Endodermal cell (in vitro differentiated cells): ENCODE measurements at regions not wholly inside any gene's neighbourhood (a gene's known extent, or its start where the extent isn't known, plus 50 kb on each side); places are given as distances from the start of the nearest gene placed in this dataset.

ENCODE experiments used
- DNase-seq: peaks from one replicate; pipeline ENCODE4 v3.0.0-alpha.2; 2017
- H3K27ac ChIP-seq: 2 replicates; pipeline ENCODE4 v1.5.1; 2013; ENCODE audit warnings: mild to moderate bottlenecking, low read depth, low read length, moderate library complexity
- H3K27me3 ChIP-seq: 2 replicates; pipeline ENCODE4 v1.6.1; 2013; ENCODE audit warnings: mild to moderate bottlenecking, low read length, moderate library complexity; ENCODE audit not compliant: insufficient read depth, control insufficient read depth, poor library complexity, severe bottlenecking
- H3K36me3 ChIP-seq: 2 replicates; pipeline ENCODE4 v1.7.0; 2013; ENCODE audit warnings: mild to moderate bottlenecking, low read length, moderate library complexity; ENCODE audit not compliant: control insufficient read depth, insufficient read depth
- H3K4me1 ChIP-seq: one replicate; pipeline ENCODE4 v1.7.0; 2013; ENCODE audit warnings: low read length; ENCODE audit not compliant: control insufficient read depth, insufficient read depth
- H3K4me3 ChIP-seq: 2 replicates; pipeline ENCODE4 v1.5.1; 2013; ENCODE audit warnings: mild to moderate bottlenecking, low read length, moderate library complexity
- H3K9ac ChIP-seq: 2 replicates; pipeline ENCODE4 v1.6.1; 2013; ENCODE audit warnings: mild to moderate bottlenecking, low read length, moderate library complexity; ENCODE audit not compliant: poor library complexity, severe bottlenecking; ENCODE audit errors: extremely low read depth
- H3K9me3 ChIP-seq: 2 replicates; pipeline ENCODE4 v1.6.1; 2013; ENCODE audit warnings: mild to moderate bottlenecking, low read length, moderate library complexity; ENCODE audit not compliant: control insufficient read depth
- H3K27ac Mint-ChIP-seq: 2 replicates; pipeline ENCODE4 v1.8.0; 2020; ENCODE audit warnings: mixed read lengths
- H3K27me3 Mint-ChIP-seq: 2 replicates; pipeline ENCODE4 v1.8.0; 2021; ENCODE audit warnings: mild to moderate bottlenecking, mixed read lengths; ENCODE audit not compliant: insufficient read depth
- H3K36me3 Mint-ChIP-seq: 2 replicates; pipeline ENCODE4 v1.8.0; 2020; ENCODE audit warnings: low read depth, mixed read lengths
- H3K4me1 Mint-ChIP-seq: 2 replicates; pipeline ENCODE4 v1.8.0; 2020; ENCODE audit warnings: mixed read lengths
- H3K4me3 Mint-ChIP-seq: 2 replicates; pipeline ENCODE4 v1.8.0; 2020; ENCODE audit warnings: mild to moderate bottlenecking, moderate library complexity, mixed read lengths
- H3K9me3 Mint-ChIP-seq: 2 replicates; pipeline ENCODE4 v1.8.0; 2020; ENCODE audit warnings: mild to moderate bottlenecking, mixed read lengths
- WGBS, 2 experiments: methylation state at CpG; one replicate each; pipeline versions ENCODE4 v1.1.5 to v1.1.7; 2013; ENCODE audit warnings: missing lambda C conversion rate in 2 of 2, mixed read lengths in 1 of 2; ENCODE audit not compliant: insufficient coverage in 1 of 2, insufficient read length in 1 of 2; 5-methylcytosine and 5-hydroxymethylcytosine counted together
- TF ChIP-seq, protein P1 (sequence below): fragments of 200-600 bp; sonication (generic); conservative IDR thresholded peaks from 2 replicates; pipeline ENCODE4 v1.5.0; 2021; ENCODE audit warnings: antibody characterized with exemption, mild to moderate bottlenecking

DNA sequence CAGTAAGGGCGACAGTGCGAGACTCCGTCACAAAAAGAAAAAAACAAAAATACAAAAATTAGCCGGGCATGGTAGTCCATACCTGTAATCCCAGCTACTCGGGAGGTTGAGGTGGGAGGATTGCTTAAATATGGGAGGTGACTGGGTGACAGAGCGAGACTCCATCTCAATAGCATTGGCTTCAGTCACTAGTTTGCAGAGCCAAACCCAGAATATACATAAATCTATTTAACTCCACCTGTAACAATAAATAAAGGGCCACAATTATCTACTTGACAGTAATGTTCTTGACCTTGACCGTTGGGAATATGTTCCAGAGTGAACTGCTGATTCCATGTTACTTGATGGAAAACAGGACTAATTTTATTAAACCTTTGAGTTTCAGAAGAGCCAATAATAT, 198.9 kb upstream of the MDGA2 start:
- no peak overlapping the region for H3K27ac Mint-ChIP-seq
- no peaks in the 10 kb centered on the region for H3K4me1 Mint-ChIP-seq
- no peaks in the 10 kb centered on the region for H3K27me3 ChIP-seq
- H3K27me3 Mint-ChIP-seq = no peaks in the 10 kb centered on the region
- 95% methylated on average over 7 of the region's 7 CpGs; no CpG with 5 or more reads in 1 of the 2 experiments for WGBS, 2 experiments
- no peak overlapping the region for H3K27ac ChIP-seq
- DNase-seq = no peak
- H3K9me3 Mint-ChIP-seq = peaks cover 4% of the 10 kb centered on the region
- TF ChIP-seq, protein P1, sequence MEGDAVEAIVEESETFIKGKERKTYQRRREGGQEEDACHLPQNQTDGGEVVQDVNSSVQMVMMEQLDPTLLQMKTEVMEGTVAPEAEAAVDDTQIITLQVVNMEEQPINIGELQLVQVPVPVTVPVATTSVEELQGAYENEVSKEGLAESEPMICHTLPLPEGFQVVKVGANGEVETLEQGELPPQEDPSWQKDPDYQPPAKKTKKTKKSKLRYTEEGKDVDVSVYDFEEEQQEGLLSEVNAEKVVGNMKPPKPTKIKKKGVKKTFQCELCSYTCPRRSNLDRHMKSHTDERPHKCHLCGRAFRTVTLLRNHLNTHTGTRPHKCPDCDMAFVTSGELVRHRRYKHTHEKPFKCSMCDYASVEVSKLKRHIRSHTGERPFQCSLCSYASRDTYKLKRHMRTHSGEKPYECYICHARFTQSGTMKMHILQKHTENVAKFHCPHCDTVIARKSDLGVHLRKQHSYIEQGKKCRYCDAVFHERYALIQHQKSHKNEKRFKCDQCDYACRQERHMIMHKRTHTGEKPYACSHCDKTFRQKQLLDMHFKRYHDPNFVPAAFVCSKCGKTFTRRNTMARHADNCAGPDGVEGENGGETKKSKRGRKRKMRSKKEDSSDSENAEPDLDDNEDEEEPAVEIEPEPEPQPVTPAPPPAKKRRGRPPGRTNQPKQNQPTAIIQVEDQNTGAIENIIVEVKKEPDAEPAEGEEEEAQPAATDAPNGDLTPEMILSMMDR = no peak
- no peaks in the 10 kb centered on the region for H3K9me3 ChIP-seq
- H3K4me3 Mint-ChIP-seq = no peak overlapping the region
- H3K9ac ChIP-seq = no peak overlapping the region
- H3K36me3 Mint-ChIP-seq = peaks cover 7% of the 10 kb centered on the region
- no peaks in the 10 kb centered on the region for H3K36me3 ChIP-seq
- no peaks in the 10 kb centered on the region for H3K4me1 ChIP-seq
- H3K4me3 ChIP-seq = no peak overlapping the region

GRCh38 chr14:47872588-47872987, 197.2 kb upstream of the MDGA2 start:
- Mint-ChIP-seq H3K9me3 (no peaks in the 10 kb centered on the region), H3K27ac (no peak overlapping the region), H3K4me1 (no peaks in the 10 kb centered on the region), H3K4me3 (no peak overlapping the region), H3K27me3 (no peaks in the 10 kb centered on the region), H3K36me3 (peaks cover 3% of the 10 kb centered on the region)
- no peak overlapping the region for H3K9ac ChIP-seq
- no peak overlapping the region for H3K27ac ChIP-seq
- no peak for DNase-seq
- H3K4me1 ChIP-seq = no peaks in the 10 kb centered on the region
- no peaks in the 10 kb centered on the region for H3K36me3 ChIP-seq
- H3K27me3 ChIP-seq = no peaks in the 10 kb centered on the region
- no peak overlapping the region for H3K4me3 ChIP-seq
- WGBS, 2 experiments = 88 to 94% methylated on average over 2 of the region's 2 CpGs
- TF ChIP-seq, protein P1 = peak; percentile 45
- H3K9me3 ChIP-seq = no peaks in the 10 kb centered on the region

DNA sequence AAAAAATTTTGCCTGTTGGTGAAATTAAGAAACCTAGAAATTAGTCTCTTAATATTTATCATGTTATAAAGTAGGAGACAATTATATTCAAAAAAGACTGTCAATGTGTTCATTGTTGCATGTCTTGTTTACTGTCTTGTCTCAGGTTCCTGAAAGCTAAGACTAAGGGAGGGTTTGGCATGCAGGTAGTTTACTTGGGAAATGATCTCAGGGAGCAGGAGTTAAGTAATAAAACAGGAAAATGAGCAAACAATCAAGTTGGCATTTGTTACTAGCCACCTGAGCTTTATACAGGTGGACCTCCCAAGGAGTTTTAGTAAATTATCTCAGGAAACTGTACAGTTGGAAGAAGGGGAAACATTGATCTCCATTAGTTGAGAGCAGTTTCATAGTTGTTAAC, 188.0 kb upstream of the MDGA2 start:
- no peak overlapping the region for H3K27ac Mint-ChIP-seq
- TF ChIP-seq, protein P1 = no peak
- no peaks in the 10 kb centered on the region for H3K27me3 Mint-ChIP-seq
- H3K4me3 Mint-ChIP-seq = no peak overlapping the region
- Histone ChIP-seq H3K27ac (no peak overlapping the region), H3K9ac (no peak overlapping the region), H3K9me3 (no peaks in the 10 kb centered on the region), H3K27me3 (no peaks in the 10 kb centered on the region), H3K36me3 (no peaks in the 10 kb centered on the region), H3K4me1 (no peaks in the 10 kb centered on the region), H3K4me3 (no peak overlapping the region)
- H3K36me3 Mint-ChIP-seq = peaks cover 8% of the 10 kb centered on the region
- peaks cover 3% of the 10 kb centered on the region for H3K9me3 Mint-ChIP-seq
- no peak for DNase-seq
- H3K4me1 Mint-ChIP-seq = no peaks in the 10 kb centered on the region
